Islet of Langerhans (tissue), 1 donor: ENCODE measurements at regions not wholly inside any gene's neighbourhood (a gene's known extent, or its start where the extent isn't known, plus 50 kb on each side); places are given as distances from the start of the nearest gene placed in this dataset.
"Not testable (repeated sequence)": the region's sequence is repeated elsewhere in the genome, so short reads cannot be mapped to it uniquely, and the experiment has no call there.

Experiments used
- FAIRE-seq: peaks from one replicate; lab custom pipeline; 2011; peaks lifted over from hg19 to GRCh38; lab: Jason Lieb, UNC

DNA sequence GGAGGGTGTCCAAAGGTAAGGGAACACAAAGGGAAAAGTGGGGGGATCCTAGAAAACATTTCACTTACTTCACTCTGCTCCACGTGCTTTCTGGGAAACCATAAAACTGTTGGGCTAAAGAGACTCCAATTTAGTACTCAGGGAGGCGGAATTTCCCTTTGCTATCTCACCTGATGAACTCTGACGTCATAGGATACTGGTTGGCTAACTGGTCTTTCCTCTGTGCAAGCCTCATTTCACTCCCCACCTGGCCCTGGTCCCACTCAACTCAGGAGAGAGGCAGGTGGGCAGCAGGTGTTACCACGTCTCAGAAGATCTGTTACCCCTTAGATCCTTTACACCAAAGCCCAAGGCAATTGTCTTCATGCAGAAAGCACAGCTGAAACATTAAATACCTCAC, 51.8 kb upstream of the PMAIP1 start:
- no peak for FAIRE-seq

DNA sequence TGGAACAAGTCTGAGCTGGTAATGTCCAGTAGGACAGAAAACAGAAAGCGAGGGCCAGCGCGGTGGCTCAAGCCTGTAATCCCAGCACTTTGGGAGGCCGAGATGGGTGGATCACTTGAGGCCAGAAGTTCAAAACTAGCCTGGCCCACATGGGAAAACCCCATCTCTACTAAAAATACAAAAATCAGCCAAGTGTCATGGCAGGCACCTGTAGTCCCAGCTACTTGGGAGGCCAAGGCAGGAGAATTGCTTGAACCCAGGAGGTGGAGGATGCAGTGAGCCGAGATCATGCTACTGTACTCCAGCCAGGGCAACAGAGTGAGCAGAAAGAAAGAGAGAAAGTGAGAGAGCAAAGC, 52.3 kb upstream of the PMAIP1 start:
- FAIRE-seq = not testable (repeated sequence)

DNA sequence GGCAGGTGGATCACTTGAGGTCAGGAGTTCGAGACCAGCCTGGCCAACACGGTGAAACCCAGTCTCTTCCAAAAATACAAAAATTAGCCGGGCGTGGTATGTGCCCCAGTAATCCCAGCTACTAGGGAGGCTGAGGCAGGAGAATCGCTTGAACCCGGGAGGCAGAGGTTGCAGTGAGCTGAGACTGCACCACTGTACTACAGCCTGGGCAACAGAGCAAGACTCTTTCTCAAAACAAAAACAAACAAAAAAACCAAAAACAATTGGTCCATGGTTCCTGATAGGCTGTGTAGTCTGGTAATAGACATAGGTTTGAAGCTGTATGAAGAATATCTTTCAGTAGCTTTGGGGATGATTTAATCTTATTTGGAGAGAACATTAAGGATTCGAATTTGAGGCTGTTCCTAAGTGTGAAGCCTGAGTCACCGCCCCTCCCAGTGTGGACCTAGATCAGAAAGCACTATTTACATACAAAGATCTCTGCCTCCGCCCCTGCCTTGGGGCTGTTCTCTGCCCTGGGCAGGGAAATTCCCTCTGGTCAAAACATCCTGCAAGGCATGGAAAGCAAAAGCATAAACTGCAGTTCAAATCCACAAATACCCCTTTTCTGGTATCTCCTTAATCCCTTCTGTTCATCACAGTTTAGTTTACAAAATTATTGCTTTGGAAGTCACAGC, 52.8 kb upstream of the PMAIP1 start:
- no peak for FAIRE-seq

DNA sequence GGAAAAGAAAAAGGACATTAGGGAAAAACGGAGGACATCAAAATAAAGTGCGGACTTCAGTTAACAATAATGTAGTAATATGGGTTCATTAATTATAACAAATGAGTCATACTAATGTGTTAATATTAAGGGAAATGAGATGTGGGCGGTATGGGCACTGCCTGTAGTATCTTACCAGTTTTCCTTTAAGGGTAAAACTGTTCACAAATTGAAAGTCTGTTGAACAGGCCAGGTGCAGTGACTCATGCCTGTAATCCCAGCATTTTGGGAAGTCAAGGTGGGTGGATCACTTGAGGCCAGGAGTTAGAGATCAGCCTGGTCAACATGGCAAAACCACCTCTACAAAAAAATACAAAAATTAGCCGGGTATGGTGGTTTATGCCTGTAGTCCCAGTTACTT, 56.8 kb upstream of the PMAIP1 start:
- no peak for FAIRE-seq

DNA sequence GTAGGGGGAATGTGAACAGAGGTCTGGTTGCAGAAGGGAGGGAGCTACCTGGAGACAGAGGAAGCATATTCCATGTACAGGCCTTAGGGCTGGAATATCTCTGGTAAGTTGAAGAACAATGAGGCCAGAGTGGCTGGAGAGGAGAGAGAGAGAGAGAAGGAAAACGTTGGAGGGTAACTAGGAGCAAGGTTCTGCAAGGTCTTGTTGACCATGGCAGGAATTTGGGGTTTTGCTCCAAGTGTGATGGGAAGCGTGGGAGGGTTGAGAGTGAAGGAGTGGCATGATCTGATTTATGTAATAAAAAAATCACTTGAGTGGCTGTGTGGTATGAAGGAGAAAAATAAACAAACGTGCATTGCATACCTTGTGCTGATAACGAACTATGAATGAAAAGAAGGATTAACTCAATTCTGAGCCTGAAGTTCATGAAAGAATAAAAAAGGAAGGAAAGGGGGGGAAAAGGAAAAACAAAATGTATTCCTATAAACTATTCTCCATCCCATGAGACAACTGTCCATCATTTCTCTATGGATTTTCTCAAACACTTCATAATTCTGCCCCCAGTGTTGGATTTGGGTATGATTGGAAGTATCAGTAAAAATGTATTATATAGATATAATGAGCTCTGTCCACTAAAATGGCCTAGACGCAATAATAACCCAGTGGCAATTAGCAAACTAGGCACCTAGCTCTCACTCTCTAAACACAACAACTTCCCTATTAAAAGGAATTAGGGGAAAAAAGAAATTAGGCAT, 59.7 kb upstream of the PMAIP1 start:
- no peak for FAIRE-seq

DNA sequence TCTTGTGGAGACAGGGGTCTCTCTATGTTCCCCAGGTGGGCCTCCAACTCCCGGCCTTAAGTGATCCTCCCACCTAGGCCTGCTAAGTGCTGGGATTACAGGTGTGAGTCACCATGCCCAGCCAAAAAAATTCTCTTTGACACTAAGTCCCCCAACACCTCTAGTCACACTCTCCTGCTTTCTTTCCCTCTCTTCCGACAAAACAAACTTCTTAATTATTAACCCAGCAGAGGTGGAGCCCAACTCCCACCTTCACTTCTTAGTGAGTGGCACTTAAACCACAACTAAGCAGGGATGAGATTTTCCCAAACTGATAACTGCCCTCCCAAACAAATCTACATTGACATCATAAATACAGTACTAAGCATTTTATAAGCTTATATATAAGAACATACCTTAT, 60.5 kb upstream of the PMAIP1 start:
- no peak for FAIRE-seq

DNA sequence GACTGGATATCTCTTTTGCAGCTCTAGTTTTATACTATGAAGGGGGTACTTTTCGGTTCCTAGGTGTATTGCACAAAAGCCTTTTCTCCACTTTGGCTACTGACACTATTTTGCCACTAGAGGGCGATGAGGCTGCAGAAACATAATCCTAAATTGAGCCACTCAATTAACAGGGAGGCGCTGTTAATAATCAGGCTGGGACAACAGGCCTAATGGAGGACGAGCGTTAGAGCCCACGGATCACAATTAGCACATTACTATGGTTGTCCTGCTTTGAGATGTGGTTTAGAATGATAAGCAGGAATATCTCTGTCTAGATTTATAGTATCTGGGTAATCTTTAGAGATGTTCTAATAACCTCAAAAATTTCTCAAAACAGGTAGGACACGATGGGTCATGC, 62.2 kb upstream of the PMAIP1 start:
- peak; percentile 41 for FAIRE-seq

DNA sequence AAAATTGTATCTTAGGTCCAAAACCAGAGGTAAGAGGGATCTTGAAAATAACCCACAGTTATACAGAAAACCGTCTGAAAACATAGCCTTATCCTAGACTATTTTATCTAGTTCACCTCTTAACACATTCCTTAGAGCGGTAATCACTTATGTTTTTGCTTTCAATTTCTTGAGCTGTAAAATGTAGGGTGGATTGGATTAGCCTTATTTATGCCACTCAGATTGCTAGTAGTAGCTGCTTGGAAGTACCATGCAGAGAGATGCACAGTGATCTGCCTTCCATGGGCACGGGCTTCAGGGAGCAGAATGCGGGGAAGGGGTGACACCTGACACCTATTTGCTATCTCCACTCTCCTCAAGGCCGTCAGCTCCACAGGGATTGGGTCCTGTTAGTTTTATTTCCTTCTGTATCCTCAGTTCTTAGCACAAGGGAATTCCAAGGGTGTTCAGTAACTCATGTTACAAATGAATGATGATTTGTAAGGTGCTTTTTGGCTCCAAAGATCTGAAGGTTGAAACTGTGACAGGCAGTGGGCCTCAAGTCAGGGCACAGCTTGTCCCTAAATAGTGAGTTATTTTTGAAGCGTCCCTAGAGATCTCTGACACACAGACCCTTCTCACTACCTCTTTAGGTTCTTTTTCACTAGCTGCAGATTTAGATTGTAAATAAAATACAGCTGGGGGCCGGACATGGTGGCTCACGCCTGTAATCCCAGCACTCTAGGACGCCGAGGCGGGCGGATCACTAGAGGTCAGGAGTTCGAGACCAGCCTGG, 64.0 kb upstream of the PMAIP1 start:
- FAIRE-seq = no peak

DNA sequence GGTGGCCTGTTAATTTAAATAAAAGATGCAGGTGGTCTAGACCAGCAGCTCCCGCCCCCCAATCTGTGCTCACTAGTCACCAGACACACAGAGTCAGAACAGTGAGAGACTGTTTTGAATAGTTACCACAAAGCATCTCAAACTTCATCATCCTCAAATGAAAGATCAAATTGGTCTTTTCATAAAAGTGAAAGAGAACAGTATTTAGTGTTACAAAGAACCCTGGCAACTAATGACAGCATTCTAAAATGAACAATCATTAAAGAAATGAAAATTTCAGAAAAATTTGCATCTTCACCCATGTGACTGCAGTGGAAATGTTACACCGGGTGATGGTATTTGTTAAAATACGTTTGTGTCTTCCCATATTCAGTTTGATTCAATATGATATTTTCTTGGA, 65.5 kb upstream of the PMAIP1 start:
- FAIRE-seq = no peak

DNA sequence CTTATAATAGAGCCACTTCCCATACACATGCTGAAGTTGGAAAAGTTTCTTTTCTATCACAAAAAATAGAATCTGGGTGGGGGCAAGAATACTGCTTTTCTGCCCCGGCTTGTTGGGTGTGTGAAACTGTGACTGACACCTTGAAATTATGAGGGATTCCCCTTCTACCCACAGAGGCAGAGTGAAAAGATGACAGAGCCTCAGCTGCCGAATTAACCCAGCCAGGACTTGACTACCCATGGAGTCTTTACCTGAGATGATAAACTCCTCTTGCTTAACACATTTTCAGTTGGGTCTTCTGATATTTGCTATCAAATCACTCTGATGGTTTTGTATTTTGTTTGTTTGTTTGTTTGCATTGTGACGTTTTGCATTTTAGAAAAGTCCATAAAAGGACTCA, 66.0 kb upstream of the PMAIP1 start:
- no peak for FAIRE-seq

DNA sequence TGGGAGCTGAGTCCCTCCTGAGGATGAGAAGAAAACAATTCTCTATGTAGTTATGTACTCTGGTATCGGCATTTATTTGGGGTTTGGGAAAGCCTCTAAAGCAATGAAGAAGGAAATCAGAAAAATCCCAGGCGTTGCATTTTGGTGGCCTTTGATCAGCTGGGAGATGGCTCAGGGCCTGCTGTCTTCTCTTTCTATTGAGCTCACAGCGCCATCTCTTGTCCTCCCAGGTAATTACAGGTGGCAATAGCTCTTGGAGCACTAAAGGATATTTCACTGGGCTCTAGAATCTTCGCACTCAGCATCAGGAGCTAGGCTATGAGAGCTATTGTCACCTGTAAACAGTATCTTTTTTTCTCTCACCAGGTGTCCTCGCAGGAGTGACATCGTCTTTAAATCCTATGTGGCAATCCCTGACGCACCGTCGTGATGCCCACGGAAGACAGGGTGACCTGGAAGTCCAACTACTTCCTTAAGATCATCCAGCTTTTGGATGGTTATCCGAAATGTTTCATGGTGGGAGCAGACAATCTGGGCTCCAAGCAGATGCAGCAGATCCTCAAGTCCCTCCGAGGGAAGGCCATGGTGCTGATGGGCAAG, 76.1 kb upstream of the PMAIP1 start:
- FAIRE-seq = peak; percentile 30

DNA sequence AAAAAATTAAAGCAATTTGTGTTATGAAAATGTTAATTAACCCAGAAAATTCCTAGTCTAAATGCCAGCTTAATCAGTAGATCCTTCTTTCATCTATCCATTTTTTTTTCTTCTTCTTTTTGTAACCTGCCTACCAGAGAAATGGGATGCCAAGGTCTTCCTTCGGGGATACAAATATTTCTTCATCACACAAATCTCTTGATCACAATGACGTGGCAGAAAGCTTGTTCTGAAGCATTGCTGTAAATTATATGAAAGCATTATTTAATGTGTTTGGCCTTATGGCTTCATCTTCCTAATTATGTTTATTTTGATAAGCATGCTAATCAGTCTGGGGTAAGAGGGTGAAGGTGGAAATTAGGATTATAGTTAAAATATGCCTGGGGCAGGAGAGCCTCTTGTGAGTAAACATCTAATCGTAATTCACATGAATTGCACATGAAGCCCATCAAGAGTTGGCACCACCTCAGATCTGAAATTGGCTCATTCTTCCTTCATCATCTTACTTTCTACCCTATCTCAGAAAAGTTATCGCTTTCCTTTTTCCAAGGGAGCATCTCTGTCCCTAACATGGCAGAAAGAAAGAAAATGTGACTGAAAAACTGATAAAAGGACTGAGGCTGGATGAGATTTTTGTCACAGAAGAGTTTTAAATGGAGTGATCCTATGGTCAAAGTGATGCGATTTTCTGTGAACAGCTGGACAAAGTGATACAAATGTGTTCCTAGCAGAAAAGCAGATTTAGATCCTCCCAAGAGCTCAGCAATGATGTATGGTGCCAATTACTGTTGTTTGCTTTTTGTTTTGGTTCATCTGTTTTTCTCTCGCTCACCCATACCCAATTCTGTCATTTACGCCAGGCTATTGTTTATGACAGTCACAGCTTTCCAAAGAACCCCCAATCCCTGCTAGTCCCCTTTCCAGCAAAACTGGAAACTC, 76.9 kb upstream of the PMAIP1 start:
- no peak for FAIRE-seq

DNA sequence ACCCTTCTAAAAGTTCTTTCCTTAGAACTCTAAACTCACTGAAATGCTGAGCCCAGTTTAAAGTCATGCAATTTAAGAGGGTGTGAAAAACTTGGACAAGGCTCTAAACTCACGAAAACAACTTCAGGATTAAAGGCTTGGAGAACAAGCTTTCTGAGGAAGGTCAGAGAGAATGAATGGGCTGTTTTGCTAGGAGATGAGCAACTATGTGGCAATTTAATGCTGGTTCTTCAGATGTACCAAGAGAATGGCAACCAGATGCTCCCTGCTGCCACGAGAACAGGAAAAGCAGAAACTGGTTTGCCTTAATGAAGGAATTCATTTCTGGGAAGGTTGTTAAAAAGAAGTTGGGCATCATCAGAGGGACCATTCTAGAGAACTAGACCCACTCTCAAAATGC, 77.8 kb upstream of the PMAIP1 start:
- FAIRE-seq = no peak

DNA sequence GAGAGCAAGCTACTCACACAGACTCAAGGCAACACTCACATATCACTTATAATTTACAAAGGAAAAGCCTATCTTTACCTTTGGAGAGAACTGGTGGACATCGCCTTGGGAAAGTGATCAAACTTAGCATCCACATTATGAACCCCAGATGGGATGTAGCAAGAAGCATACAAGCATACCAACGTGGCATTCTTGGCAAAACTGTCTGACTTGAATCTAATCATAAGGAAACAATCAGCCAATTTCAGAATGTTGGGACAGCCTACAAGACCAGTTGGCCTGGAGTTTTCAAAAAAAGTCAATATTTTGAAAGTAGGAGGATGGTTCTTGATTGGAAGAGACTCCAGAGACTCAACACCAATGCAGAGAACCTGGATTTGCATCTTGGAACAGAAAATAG, 79.1 kb upstream of the PMAIP1 start:
- FAIRE-seq = no peak

DNA sequence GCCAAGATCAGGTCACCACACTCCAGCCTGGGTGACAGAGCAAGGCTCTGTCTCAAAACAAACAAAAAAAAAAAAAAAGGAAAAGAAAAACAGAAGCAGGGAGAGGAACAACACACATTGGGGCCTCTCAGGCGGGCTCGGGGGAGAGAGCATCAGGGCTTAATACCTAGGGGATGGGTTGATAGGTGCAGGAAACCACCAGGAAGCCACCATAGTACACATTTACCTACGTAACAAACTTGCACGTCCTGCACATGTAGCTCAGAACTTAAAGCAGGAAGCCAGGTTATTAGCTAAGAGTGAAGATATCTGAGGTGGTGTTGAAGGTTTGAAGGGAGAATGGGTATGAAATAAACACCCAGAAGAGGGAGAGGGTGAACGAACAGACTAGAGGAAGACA, 81.0 kb upstream of the PMAIP1 start:
- FAIRE-seq = no peak

DNA sequence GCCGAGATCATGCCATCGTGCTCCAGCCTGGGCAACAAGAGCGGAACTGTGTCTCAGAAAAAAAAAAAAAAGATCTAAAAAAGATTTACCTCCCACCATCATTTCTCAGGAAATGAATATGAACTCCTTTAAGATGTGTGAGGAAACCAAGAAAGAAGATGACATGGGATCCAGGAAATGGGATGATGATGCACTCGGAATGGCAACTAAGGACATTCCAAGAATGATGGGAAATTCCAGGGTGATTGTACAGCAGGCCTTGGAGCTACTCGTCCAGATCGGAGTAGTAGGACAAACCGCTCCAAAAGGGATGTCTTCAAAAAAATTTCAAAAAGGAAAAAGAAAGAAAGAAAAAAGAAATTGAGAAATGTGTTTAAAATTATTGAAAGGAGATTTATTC, 84.9 kb upstream of the PMAIP1 start:
- FAIRE-seq = no peak

DNA sequence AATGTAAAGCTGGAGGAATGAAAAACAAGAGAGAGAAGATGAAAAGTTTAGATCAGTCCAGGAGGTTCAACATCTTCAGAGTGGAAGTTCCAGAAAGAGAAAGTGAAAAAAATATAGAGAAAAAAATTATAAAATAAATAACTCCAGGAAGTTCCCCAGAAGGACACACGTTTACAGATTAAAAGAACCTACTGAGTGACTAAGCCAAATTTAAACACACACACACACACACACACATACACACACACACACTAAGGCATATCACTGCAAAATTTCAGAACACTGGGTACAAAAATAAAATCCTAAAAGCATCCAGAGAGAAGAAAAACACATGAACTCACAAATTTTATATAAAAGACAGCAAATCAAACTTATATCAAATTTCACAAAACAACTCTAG, 85.9 kb upstream of the PMAIP1 start:
- no peak for FAIRE-seq

DNA sequence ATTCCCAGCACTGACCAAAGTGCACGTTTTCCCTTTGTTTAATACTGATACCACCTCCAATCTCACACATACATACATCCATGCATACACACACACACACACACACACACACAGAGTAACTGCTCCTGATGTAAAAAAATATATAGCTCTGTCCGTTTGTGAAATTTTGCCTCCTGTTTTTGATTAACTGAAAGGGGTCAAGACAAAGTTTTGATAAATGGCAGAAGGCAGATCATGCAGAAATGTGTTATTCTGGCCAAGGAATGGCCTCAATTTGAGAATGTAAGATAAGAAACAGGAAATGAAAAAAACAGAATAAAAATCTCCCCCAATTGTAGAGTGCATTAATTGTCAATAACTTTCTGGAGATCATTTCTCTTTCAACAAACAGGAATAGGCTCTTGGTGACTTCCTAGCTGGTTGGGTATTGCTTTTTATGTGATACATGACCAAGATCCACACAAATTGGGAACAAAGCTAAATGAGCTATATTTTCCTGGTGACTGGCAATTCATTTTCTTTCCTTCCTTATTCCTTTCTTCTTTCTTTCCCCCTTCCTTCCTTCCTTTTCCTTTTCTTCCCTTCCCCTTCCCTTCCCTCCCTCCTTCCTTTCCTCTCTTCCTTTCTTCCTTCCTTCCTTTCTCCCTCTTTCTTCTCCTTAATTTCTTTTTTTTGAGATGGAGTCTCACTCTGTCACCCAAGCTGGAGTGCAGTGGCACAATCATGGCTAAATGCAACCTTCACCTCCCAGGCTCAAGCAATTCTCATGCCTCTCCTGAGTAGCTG, 88.9 kb upstream of the PMAIP1 start:
- no peak for FAIRE-seq

DNA sequence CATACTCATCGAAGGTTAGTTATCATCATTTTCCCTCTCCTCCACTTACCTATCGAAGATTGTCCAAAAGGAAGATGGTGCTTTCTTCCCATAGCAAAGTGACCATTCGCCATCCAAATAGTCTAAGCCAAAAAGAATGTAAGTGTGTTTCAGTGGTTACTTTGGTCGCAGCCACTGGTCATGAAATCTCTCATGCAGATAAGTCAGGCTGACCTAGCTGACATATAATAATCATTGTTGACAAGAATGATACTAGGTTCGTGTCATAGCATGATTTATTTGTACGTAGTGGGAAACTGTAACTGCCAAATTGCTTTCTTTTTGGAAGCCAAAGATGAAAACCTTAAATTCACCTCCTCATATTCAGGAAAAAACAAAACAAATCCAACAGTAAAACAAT, 89.6 kb upstream of the PMAIP1 start:
- no peak for FAIRE-seq

DNA sequence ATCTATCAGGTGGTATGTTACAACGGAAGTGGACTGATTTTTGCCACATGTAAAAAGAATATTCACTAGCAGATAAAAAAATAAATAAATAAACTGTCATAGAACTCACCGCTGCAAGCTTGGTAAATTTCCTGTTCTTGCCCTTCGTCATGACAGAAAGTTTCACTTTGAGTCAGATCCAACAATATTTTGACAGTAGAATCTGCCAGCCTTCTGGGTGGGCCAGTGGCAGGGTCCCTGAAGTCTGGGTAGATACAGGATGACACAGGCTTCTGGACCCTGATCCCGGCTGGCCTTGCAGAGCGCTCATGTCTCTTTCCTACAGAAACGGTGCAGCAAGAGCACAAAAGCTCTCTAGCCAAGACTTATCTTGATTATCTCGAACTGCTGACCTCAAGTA, 97.8 kb upstream of the PMAIP1 start:
- FAIRE-seq = no peak

DNA sequence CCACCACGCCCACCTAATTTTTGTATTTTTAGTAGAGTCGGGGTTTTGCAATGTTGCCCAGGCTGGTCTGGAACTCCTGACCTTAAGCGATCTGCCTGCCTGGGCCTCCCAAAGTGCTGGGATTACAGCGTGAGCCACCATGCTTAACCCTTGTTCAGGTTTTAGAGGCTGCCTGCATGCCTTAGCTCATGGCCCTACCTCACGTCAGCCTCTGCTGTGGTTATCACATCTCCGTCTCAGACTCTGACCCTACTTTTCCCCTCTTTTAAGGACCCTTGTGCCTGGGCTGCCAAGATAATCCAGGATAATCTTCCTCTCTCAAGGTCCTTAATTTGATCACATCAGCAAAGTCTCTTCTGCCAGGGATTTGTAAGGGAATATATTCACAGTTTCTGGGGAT, 98.2 kb upstream of the PMAIP1 start:
- FAIRE-seq = no peak
